ENCODE measurements at regions not wholly inside any gene's neighbourhood (a gene's known extent, or its start where the extent isn't known, plus 50 kb on each side); places are given as distances from the start of the nearest gene placed in this dataset.

- ChIA-PET CTCF (interaction anchor here (0.5 kb wide), 1 partner anchor 67 kb away, joined by 3 read pairs; no protein-coding TSS in a partner anchor), POLR2A (no interaction called here), RAD21 (ENCODE audit: unreplicated experiment) (no interaction called here), SMC1A (ENCODE audit: uncharacterized antibody, unreplicated experiment) (interaction anchor here (1.0 kb wide), 1 partner anchor 330 kb away, joined by 3 read pairs; no protein-coding TSS in a partner anchor)
- Histone ChIP-seq H3K36me3 (ENCODE audit: control insufficient read depth in 2 of 2, insufficient read depth in 2 of 2, low read length in 1 of 2) (no peaks in the 10 kb centered on the region), H3K4me3 (no peak overlapping the region), H3K9me3 (replicated peaks; ENCODE audit: control insufficient read depth, insufficient read depth, low read length) (no peaks in the 10 kb centered on the region), H3K27me3 (replicated peaks in 1 of 2; ENCODE audit: control insufficient read depth in 2 of 2, insufficient read depth in 2 of 2, low read length in 1 of 2) (peaks cover 0 to 8% of the 10 kb centered on the region in 2 experiments; a peak in 3 of 4 replicates), H3K79me2 (ENCODE audit: control insufficient read depth, insufficient read depth, low read length) (no peaks in the 10 kb centered on the region), H3K27ac (ENCODE audit: control insufficient read depth, insufficient read depth) (no peak overlapping the region), H2AFZ (ENCODE audit: control insufficient read depth, low read depth, low read length) (no peak overlapping the region), H4K20me1 (ENCODE audit: control insufficient read depth, insufficient read depth) (no peaks in the 10 kb centered on the region), H3K4me2 (ENCODE audit: control insufficient read depth, insufficient read depth) (no peak overlapping the region), H3K4me1 (ENCODE audit: control insufficient read depth, insufficient read depth, low read length) (no peaks in the 10 kb centered on the region), H3K9ac (ENCODE audit: control insufficient read depth, insufficient read depth, low read length) (no peak overlapping the region)
- ATAC-seq: no peak
- no peak for DNase-seq (ENCODE audit: low read depth, low spot score)
- in situ Hi-C loops (cut with MboI) (no loop called here), intact Hi-C loops (cut with micrococcal nuclease; ENCODE audit: unreplicated experiment) (no loop called here)
- TF ChIP-seq FOS (IDR thresholded peaks at IDR 0.05; ENCODE audit: borderline replicate concordance, extremely low read depth, insufficient read length) (no peak), ZBTB4 (CRISPR knock-in tag; IDR thresholded peaks at IDR 0.05) (no peak), CBFB (IDR thresholded peaks at IDR 0.05; ENCODE audit: low read depth) (no peak), NRF1 (conservative IDR thresholded peaks at IDR 0.05; ENCODE audit: low read depth, low read length) (no peak)
- 47% methylated on average over 5 of the region's 5 CpGs for WGBS (ENCODE audit: insufficient coverage, insufficient replicate concordance, low lambda C conversion rate, missing lambda C conversion rate)
- FAIRE-seq: no peak
- BruUV-seq (replicated peaks): no TSS peak
Observed at GRCh38 chr2:224319750-224320149, 82.2 kb downstream of the FAM124B start.

- ATAC-seq (no peak), FAIRE-seq (no peak), DNase-seq (ENCODE audit: low read depth, low spot score) (no peak)
- no peaks in the 10 kb centered on the region for H3K9me3 ChIP-seq (replicated peaks; ENCODE audit: control insufficient read depth, insufficient read depth, low read length)
- POLR2A ChIA-PET: no interaction called here
- H4K20me1 ChIP-seq (ENCODE audit: control insufficient read depth, insufficient read depth): no peaks in the 10 kb centered on the region
- intact Hi-C loops (cut with micrococcal nuclease; ENCODE audit: unreplicated experiment): no loop called here
- no peak overlapping the region for H3K4me3 ChIP-seq
- 23% methylated on average over 3 of the region's 3 CpGs for WGBS (ENCODE audit: insufficient coverage, insufficient replicate concordance, low lambda C conversion rate, missing lambda C conversion rate)
- no peaks in the 10 kb centered on the region for H3K36me3 ChIP-seq (ENCODE audit: control insufficient read depth in 2 of 2, insufficient read depth in 2 of 2, low read length in 1 of 2)
- in situ Hi-C loops (cut with MboI): no loop called here
- H3K79me2 ChIP-seq (ENCODE audit: control insufficient read depth, insufficient read depth, low read length): no peaks in the 10 kb centered on the region
- no peak overlapping the region for H3K4me2 ChIP-seq (ENCODE audit: control insufficient read depth, insufficient read depth)
- SMC1A ChIA-PET (ENCODE audit: uncharacterized antibody, unreplicated experiment): no interaction called here
- CTCF ChIA-PET: no interaction called here
- no peak overlapping the region for H3K9ac ChIP-seq (ENCODE audit: control insufficient read depth, insufficient read depth, low read length)
- peaks cover 12% of the 10 kb centered on the region for H3K4me1 ChIP-seq (ENCODE audit: control insufficient read depth, insufficient read depth, low read length)
- RAD21 ChIA-PET (ENCODE audit: unreplicated experiment): no interaction called here
- no peak overlapping the region for H2AFZ ChIP-seq (ENCODE audit: control insufficient read depth, low read depth, low read length)
- no TSS peak for BruUV-seq (replicated peaks)
- 0 out of 4 replicates have a peak, but pooled peaks cover 0 to 3% of the 10 kb centered on the region in 2 experiments for H3K27me3 ChIP-seq (replicated peaks in 1 of 2; ENCODE audit: control insufficient read depth in 2 of 2, insufficient read depth in 2 of 2, low read length in 1 of 2)
- H3K27ac ChIP-seq (ENCODE audit: control insufficient read depth, insufficient read depth): no peak overlapping the region
- TF ChIP-seq ASH2L (IDR thresholded peaks at IDR 0.05; ENCODE audit: borderline replicate concordance, low read depth): no peak
- TF ChIP-seq NR2C1 (IDR thresholded peaks at IDR 0.05): no peak
- TF ChIP-seq TCF7 (IDR thresholded peaks at IDR 0.05; ENCODE audit: borderline replicate concordance): no peak
- no peak for TF ChIP-seq MLLT1 (IDR thresholded peaks at IDR 0.05)
- no peak for TF ChIP-seq ZBTB4 (CRISPR knock-in tag; IDR thresholded peaks at IDR 0.05)
- no peak for TF ChIP-seq BACH1 (IDR thresholded peaks at IDR 0.05; ENCODE audit: borderline replicate concordance)
- no peak for TF ChIP-seq NR2C2 (IDR thresholded peaks at IDR 0.05; ENCODE audit: borderline replicate concordance, control insufficient read depth, insufficient read length, low read depth)
Observed at GRCh38 chr2:224312741-224313140, 89.2 kb downstream of the FAM124B start.

Measured in GM12878 (cell line).